ENCODE measurements at regions not wholly inside any gene's neighbourhood (a gene's known extent, or its start where the extent isn't known, plus 50 kb on each side); places are given as distances from the start of the nearest gene placed in this dataset.
"Not testable (repeated sequence)": the region's sequence is repeated elsewhere in the genome, so short reads cannot be mapped to it uniquely, and the experiment has no call there.

GRCh38 chr2:208725280-208725679, 318.7 kb downstream of the PTH2R start:
- Histone ChIP-seq H3K9ac (ENCODE audit: low read depth in 1 of 2, low read length in 2 of 2) (no peak overlapping the region), H3K4me3 (ENCODE audit: low read length in 2 of 2) (no peak overlapping the region), H3K4me1 (ENCODE audit: control insufficient read depth in 2 of 2, insufficient read depth in 2 of 2, low read length in 2 of 2) (peaks cover 0 to 4% of the 10 kb centered on the region in 2 donors), H3K27ac (ENCODE audit: low read depth in 2 of 2, low read length in 2 of 2) (no peak overlapping the region), H3K9me3 (ENCODE audit: control insufficient read depth in 2 of 2, low read length in 2 of 2) (no peaks in the 10 kb centered on the region), H3K27me3 (ENCODE audit: control insufficient read depth in 2 of 2, insufficient read depth in 2 of 2, low read length in 2 of 2) (no peaks in the 10 kb centered on the region), H3K36me3 (ENCODE audit: control insufficient read depth in 2 of 2, insufficient read depth in 2 of 2, low read length in 2 of 2) (no peaks in the 10 kb centered on the region)

GRCh38 chr2:208726242-208726641, 319.6 kb downstream of the PTH2R start:
- H3K9me3 ChIP-seq (ENCODE audit: control insufficient read depth in 2 of 2, low read length in 2 of 2): no peaks in the 10 kb centered on the region
- H3K27me3 ChIP-seq (ENCODE audit: control insufficient read depth in 2 of 2, insufficient read depth in 2 of 2, low read length in 2 of 2): no peaks in the 10 kb centered on the region
- H3K4me1 ChIP-seq (ENCODE audit: control insufficient read depth in 2 of 2, insufficient read depth in 2 of 2, low read length in 2 of 2): peaks cover 0 to 4% of the 10 kb centered on the region in 2 donors
- H3K27ac ChIP-seq (ENCODE audit: low read depth in 2 of 2, low read length in 2 of 2): no peak overlapping the region
- no peaks in the 10 kb centered on the region for H3K36me3 ChIP-seq (ENCODE audit: control insufficient read depth in 2 of 2, insufficient read depth in 2 of 2, low read length in 2 of 2)
- no peak overlapping the region for H3K4me3 ChIP-seq (ENCODE audit: low read length in 2 of 2)
- no peak overlapping the region for H3K9ac ChIP-seq (ENCODE audit: low read depth in 1 of 2, low read length in 2 of 2)

- not testable (repeated sequence) for H3K9ac ChIP-seq (ENCODE audit: low read depth in 1 of 2, low read length in 2 of 2); H3K36me3 ChIP-seq (ENCODE audit: control insufficient read depth in 2 of 2, insufficient read depth in 2 of 2, low read length in 2 of 2); H3K27ac ChIP-seq (ENCODE audit: low read depth in 2 of 2, low read length in 2 of 2); H3K27me3 ChIP-seq (ENCODE audit: control insufficient read depth in 2 of 2, insufficient read depth in 2 of 2, low read length in 2 of 2); H3K9me3 ChIP-seq (ENCODE audit: control insufficient read depth in 2 of 2, low read length in 2 of 2); H3K4me3 ChIP-seq (ENCODE audit: low read length in 2 of 2); H3K4me1 ChIP-seq (ENCODE audit: control insufficient read depth in 2 of 2, insufficient read depth in 2 of 2, low read length in 2 of 2)
Measured at GRCh38 chr2:208751663-208752415, 345.2 kb downstream of the PTH2R start.

GRCh38 chr2:208757364-208757763, 350.8 kb downstream of the PTH2R start:
- no peaks in the 10 kb centered on the region for H3K4me1 ChIP-seq (ENCODE audit: control insufficient read depth in 2 of 2, insufficient read depth in 2 of 2, low read length in 2 of 2)
- no peak overlapping the region for H3K9ac ChIP-seq (ENCODE audit: low read depth in 1 of 2, low read length in 2 of 2)
- H3K36me3 ChIP-seq (ENCODE audit: control insufficient read depth in 2 of 2, insufficient read depth in 2 of 2, low read length in 2 of 2): no peaks in the 10 kb centered on the region
- no peaks in the 10 kb centered on the region for H3K27me3 ChIP-seq (ENCODE audit: control insufficient read depth in 2 of 2, insufficient read depth in 2 of 2, low read length in 2 of 2)
- H3K27ac ChIP-seq (ENCODE audit: low read depth in 2 of 2, low read length in 2 of 2): no peak overlapping the region
- no peak overlapping the region for H3K4me3 ChIP-seq (ENCODE audit: low read length in 2 of 2)
- H3K9me3 ChIP-seq (ENCODE audit: control insufficient read depth in 2 of 2, low read length in 2 of 2): no peaks in the 10 kb centered on the region

GRCh38 chr2:208773074-208773473, 366.5 kb downstream of the PTH2R start:
- not testable (repeated sequence) for H3K36me3 ChIP-seq (ENCODE audit: control insufficient read depth in 2 of 2, insufficient read depth in 2 of 2, low read length in 2 of 2); H3K9ac ChIP-seq (ENCODE audit: low read depth in 1 of 2, low read length in 2 of 2); H3K4me3 ChIP-seq (ENCODE audit: low read length in 2 of 2); H3K27me3 ChIP-seq (ENCODE audit: control insufficient read depth in 2 of 2, insufficient read depth in 2 of 2, low read length in 2 of 2); H3K4me1 ChIP-seq (ENCODE audit: control insufficient read depth in 2 of 2, insufficient read depth in 2 of 2, low read length in 2 of 2); H3K9me3 ChIP-seq (ENCODE audit: control insufficient read depth in 2 of 2, low read length in 2 of 2); H3K27ac ChIP-seq (ENCODE audit: low read depth in 2 of 2, low read length in 2 of 2)

GRCh38 chr2:208781166-208781565, 374.6 kb downstream of the PTH2R start:
- Histone ChIP-seq H3K9ac (ENCODE audit: low read depth in 1 of 2, low read length in 2 of 2) (no peak overlapping the region), H3K36me3 (ENCODE audit: control insufficient read depth in 2 of 2, insufficient read depth in 2 of 2, low read length in 2 of 2) (no peaks in the 10 kb centered on the region), H3K27ac (ENCODE audit: low read depth in 2 of 2, low read length in 2 of 2) (no peak overlapping the region), H3K9me3 (ENCODE audit: control insufficient read depth in 2 of 2, low read length in 2 of 2) (no peaks in the 10 kb centered on the region), H3K4me3 (ENCODE audit: low read length in 2 of 2) (no peak overlapping the region), H3K4me1 (ENCODE audit: control insufficient read depth in 2 of 2, insufficient read depth in 2 of 2, low read length in 2 of 2) (no peaks in the 10 kb centered on the region), H3K27me3 (ENCODE audit: control insufficient read depth in 2 of 2, insufficient read depth in 2 of 2, low read length in 2 of 2) (no peaks in the 10 kb centered on the region)

- no peak overlapping the region for H3K9ac ChIP-seq (ENCODE audit: low read depth in 1 of 2, low read length in 2 of 2)
- no peaks in the 10 kb centered on the region for H3K36me3 ChIP-seq (ENCODE audit: control insufficient read depth in 2 of 2, insufficient read depth in 2 of 2, low read length in 2 of 2)
- no peaks in the 10 kb centered on the region for H3K9me3 ChIP-seq (ENCODE audit: control insufficient read depth in 2 of 2, low read length in 2 of 2)
- no peak overlapping the region for H3K27ac ChIP-seq (ENCODE audit: low read depth in 2 of 2, low read length in 2 of 2)
- no peaks in the 10 kb centered on the region for H3K4me1 ChIP-seq (ENCODE audit: control insufficient read depth in 2 of 2, insufficient read depth in 2 of 2, low read length in 2 of 2)
- H3K4me3 ChIP-seq (ENCODE audit: low read length in 2 of 2): no peak overlapping the region
- no peaks in the 10 kb centered on the region for H3K27me3 ChIP-seq (ENCODE audit: control insufficient read depth in 2 of 2, insufficient read depth in 2 of 2, low read length in 2 of 2)
Measured at GRCh38 chr2:208782097-208782496, 375.5 kb downstream of the PTH2R start.

- Histone ChIP-seq H3K36me3 (ENCODE audit: control insufficient read depth in 2 of 2, insufficient read depth in 2 of 2, low read length in 2 of 2) (no peaks in the 10 kb centered on the region), H3K9me3 (ENCODE audit: control insufficient read depth in 2 of 2, low read length in 2 of 2) (no peaks in the 10 kb centered on the region), H3K27me3 (ENCODE audit: control insufficient read depth in 2 of 2, insufficient read depth in 2 of 2, low read length in 2 of 2) (no peaks in the 10 kb centered on the region), H3K4me1 (ENCODE audit: control insufficient read depth in 2 of 2, insufficient read depth in 2 of 2, low read length in 2 of 2) (no peaks in the 10 kb centered on the region), H3K27ac (ENCODE audit: low read depth in 2 of 2, low read length in 2 of 2) (no peak overlapping the region), H3K4me3 (ENCODE audit: low read length in 2 of 2) (no peak overlapping the region), H3K9ac (ENCODE audit: low read depth in 1 of 2, low read length in 2 of 2) (no peak overlapping the region)
Measured at GRCh38 chr2:208783184-208783583, 376.6 kb downstream of the PTH2R start.

GRCh38 chr2:208784774-208785173, 378.2 kb downstream of the PTH2R start:
- not testable (repeated sequence) for H3K27me3 ChIP-seq (ENCODE audit: control insufficient read depth in 2 of 2, insufficient read depth in 2 of 2, low read length in 2 of 2)

GRCh38 chr2:208791257-208791656, 384.7 kb downstream of the PTH2R start:
- no peak overlapping the region for H3K9ac ChIP-seq (ENCODE audit: low read depth in 1 of 2, low read length in 2 of 2)
- no peak overlapping the region for H3K27ac ChIP-seq (ENCODE audit: low read depth in 2 of 2, low read length in 2 of 2)
- H3K27me3 ChIP-seq (ENCODE audit: control insufficient read depth in 2 of 2, insufficient read depth in 2 of 2, low read length in 2 of 2): no peaks in the 10 kb centered on the region
- H3K9me3 ChIP-seq (ENCODE audit: control insufficient read depth in 2 of 2, low read length in 2 of 2): no peaks in the 10 kb centered on the region
- no peaks in the 10 kb centered on the region for H3K36me3 ChIP-seq (ENCODE audit: control insufficient read depth in 2 of 2, insufficient read depth in 2 of 2, low read length in 2 of 2)
- H3K4me3 ChIP-seq (ENCODE audit: low read length in 2 of 2): no peak overlapping the region
- no peaks in the 10 kb centered on the region for H3K4me1 ChIP-seq (ENCODE audit: control insufficient read depth in 2 of 2, insufficient read depth in 2 of 2, low read length in 2 of 2)

More at GRCh38 chr2:208784774-208785173, 378.2 kb downstream of the PTH2R start:
- not testable (repeated sequence) for H3K36me3 ChIP-seq (ENCODE audit: control insufficient read depth in 2 of 2, insufficient read depth in 2 of 2, low read length in 2 of 2); H3K9ac ChIP-seq (ENCODE audit: low read depth in 1 of 2, low read length in 2 of 2); H3K4me3 ChIP-seq (ENCODE audit: low read length in 2 of 2); H3K27ac ChIP-seq (ENCODE audit: low read depth in 2 of 2, low read length in 2 of 2); H3K9me3 ChIP-seq (ENCODE audit: control insufficient read depth in 2 of 2, low read length in 2 of 2); H3K4me1 ChIP-seq (ENCODE audit: control insufficient read depth in 2 of 2, insufficient read depth in 2 of 2, low read length in 2 of 2)

Data from mucosa of rectum (tissue), 2 donors.